ENCODE measurements at regions not wholly inside any gene's neighbourhood (a gene's known extent, or its start where the extent isn't known, plus 50 kb on each side); places are given as distances from the start of the nearest gene placed in this dataset.

DNA sequence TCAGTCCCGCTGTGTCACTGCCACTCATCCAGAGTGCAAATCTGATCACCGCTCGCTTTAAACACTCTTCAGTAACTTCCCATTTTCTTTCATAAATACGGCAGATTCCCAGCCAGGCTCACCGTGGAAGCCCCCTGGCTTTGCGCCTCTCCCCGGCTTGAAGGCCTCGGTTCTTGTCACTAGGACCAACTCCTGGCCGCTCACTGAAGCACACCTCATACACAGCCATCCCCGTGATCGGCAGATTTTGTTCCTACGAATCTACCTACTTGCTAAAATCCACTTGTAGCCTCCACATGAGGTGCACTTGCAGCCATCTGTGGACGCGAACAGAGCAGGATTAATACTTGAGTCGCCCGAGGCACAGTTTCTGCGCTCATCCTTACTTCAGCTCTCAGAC, 462.4 kb upstream of the MYT1L start:
- TF ChIP-seq, protein P1, sequence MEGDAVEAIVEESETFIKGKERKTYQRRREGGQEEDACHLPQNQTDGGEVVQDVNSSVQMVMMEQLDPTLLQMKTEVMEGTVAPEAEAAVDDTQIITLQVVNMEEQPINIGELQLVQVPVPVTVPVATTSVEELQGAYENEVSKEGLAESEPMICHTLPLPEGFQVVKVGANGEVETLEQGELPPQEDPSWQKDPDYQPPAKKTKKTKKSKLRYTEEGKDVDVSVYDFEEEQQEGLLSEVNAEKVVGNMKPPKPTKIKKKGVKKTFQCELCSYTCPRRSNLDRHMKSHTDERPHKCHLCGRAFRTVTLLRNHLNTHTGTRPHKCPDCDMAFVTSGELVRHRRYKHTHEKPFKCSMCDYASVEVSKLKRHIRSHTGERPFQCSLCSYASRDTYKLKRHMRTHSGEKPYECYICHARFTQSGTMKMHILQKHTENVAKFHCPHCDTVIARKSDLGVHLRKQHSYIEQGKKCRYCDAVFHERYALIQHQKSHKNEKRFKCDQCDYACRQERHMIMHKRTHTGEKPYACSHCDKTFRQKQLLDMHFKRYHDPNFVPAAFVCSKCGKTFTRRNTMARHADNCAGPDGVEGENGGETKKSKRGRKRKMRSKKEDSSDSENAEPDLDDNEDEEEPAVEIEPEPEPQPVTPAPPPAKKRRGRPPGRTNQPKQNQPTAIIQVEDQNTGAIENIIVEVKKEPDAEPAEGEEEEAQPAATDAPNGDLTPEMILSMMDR (IDR thresholded peaks at IDR 0.05; ENCODE audit: low read depth, low read length), result no peak
- no peak for TF ChIP-seq EZH2phosphoT487 (IDR thresholded peaks at IDR 0.05; ENCODE audit: low read depth)
